ENCODE measurements at regions not wholly inside any gene's neighbourhood (a gene's known extent, or its start where the extent isn't known, plus 50 kb on each side); places are given as distances from the start of the nearest gene placed in this dataset.

DNA sequence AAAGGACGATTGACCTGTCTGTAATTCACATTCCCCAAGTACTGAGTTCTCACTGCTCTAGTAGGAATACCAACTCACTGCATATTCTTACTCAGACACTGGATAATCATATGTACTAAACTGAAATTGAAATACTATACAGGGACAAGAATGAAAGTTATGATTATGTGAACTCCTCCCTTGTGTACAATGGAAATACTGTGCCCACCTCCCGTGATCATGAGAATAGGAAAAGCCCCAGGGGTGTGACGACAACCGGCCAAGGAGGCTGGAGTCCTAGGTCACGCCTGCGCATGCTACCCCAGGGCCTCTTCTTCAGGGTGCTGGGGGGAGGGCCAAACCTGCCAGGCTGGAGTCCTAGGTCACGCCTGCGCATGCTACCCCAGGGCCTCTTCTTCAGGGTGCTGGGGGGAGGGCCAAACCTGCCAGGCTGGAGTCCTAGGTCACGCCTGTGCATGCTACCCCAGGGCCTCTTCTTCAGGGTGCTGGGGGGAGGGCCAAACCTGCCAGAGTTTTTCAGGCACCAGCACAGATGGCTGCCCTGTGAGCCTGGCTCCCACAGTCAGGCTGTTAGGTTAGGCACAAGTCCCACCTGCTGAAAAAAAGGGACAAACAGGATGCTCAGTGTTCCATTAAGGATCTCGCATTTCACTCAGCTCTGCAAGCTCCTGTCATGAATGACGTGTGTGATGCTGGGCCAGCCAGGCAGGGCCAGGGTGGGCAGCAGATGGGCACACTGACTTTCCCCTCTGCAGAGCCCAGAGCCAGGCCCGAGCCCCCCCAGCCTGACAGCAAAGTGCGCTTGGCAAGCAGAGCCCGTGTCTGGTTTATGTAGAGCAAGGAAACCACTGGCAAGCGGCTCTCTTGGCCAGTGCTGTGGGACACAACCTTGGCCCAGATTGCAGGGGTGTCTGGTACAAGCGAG is 107.7 kb downstream of the FOXF2 start:
- TF ChIP-seq, protein P1, sequence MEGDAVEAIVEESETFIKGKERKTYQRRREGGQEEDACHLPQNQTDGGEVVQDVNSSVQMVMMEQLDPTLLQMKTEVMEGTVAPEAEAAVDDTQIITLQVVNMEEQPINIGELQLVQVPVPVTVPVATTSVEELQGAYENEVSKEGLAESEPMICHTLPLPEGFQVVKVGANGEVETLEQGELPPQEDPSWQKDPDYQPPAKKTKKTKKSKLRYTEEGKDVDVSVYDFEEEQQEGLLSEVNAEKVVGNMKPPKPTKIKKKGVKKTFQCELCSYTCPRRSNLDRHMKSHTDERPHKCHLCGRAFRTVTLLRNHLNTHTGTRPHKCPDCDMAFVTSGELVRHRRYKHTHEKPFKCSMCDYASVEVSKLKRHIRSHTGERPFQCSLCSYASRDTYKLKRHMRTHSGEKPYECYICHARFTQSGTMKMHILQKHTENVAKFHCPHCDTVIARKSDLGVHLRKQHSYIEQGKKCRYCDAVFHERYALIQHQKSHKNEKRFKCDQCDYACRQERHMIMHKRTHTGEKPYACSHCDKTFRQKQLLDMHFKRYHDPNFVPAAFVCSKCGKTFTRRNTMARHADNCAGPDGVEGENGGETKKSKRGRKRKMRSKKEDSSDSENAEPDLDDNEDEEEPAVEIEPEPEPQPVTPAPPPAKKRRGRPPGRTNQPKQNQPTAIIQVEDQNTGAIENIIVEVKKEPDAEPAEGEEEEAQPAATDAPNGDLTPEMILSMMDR (IDR thresholded peaks at IDR 0.05) = no peak
- no peak for TF ChIP-seq POLR2A (IDR thresholded peaks at IDR 0.05)

Data from Peyer's patch (tissue), 4 donors.